ENCODE measurements at regions not wholly inside any gene's neighbourhood (a gene's known extent, or its start where the extent isn't known, plus 50 kb on each side); places are given as distances from the start of the nearest gene placed in this dataset.

- TF ChIP-seq, protein P1, sequence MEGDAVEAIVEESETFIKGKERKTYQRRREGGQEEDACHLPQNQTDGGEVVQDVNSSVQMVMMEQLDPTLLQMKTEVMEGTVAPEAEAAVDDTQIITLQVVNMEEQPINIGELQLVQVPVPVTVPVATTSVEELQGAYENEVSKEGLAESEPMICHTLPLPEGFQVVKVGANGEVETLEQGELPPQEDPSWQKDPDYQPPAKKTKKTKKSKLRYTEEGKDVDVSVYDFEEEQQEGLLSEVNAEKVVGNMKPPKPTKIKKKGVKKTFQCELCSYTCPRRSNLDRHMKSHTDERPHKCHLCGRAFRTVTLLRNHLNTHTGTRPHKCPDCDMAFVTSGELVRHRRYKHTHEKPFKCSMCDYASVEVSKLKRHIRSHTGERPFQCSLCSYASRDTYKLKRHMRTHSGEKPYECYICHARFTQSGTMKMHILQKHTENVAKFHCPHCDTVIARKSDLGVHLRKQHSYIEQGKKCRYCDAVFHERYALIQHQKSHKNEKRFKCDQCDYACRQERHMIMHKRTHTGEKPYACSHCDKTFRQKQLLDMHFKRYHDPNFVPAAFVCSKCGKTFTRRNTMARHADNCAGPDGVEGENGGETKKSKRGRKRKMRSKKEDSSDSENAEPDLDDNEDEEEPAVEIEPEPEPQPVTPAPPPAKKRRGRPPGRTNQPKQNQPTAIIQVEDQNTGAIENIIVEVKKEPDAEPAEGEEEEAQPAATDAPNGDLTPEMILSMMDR (IDR thresholded peaks at IDR 0.05; ENCODE audit: insufficient read depth, missing control alignments) = no peak
- no peak for FAIRE-seq
- no peak for DNase-seq (ENCODE audit: insufficient read length, low spot score)
Observed at GRCh38 chr5:73333944-73334703, 114.5 kb downstream of the FOXD1 start.

DNA sequence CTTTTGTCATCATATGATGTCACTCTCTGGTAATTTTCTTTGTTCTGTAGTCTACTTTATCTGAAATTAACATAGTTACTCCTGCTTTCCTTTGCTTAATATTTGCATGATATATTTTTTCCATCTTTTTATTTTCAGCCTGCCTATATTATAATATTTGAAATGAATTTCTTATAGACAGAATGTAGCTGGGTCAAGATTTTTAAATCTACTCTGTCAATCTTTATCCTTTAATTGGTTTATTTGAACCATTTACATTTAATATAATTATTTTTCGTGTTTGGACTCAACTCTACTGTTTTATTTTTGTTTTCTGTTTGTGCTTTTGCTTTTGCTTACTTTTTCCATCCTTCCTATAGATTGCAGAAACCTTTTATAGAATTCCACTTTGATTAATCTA is 118.0 kb downstream of the FOXD1 start:
- FAIRE-seq = no peak

GRCh38 chr5:73328640-73329039 is 119.9 kb downstream of the FOXD1 start:
- FAIRE-seq (no peak), DNase-seq (ENCODE audit: insufficient read length, low spot score) (no peak)
- TF ChIP-seq, protein P1 (IDR thresholded peaks at IDR 0.05; ENCODE audit: insufficient read depth, missing control alignments) = no peak

More for the DNA sequence above, 118.0 kb downstream of the FOXD1 start:
- DNase-seq (ENCODE audit: insufficient read length, low spot score) = no peak
- TF ChIP-seq, protein P1 (IDR thresholded peaks at IDR 0.05; ENCODE audit: insufficient read depth, missing control alignments) = no peak

GRCh38 chr5:73327908-73328455 is 120.6 kb downstream of the FOXD1 start:
- DNase-seq (ENCODE audit: insufficient read length, low spot score) (no peak), FAIRE-seq (no peak)
- TF ChIP-seq, protein P1 (IDR thresholded peaks at IDR 0.05; ENCODE audit: insufficient read depth, missing control alignments) = no peak

DNA sequence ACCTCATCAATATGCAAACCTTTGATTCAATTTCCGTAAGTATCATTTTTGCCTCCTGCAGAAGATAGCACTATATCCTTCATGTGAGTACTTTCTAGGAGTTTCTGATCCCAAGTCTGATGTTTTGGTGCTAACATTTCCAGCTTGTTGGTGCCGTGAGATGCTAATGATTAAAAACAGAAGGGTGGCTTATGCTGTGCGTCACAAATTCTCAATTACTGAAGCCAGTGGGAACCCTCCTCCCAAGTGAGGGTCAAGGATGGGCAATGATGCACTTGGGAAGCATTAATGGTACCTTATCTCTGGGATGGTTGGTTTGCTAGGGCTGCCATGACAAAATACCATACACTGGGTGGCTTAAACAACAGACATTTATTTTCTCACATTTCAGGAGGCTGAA is 123.0 kb downstream of the FOXD1 start:
- TF ChIP-seq, protein P1 (IDR thresholded peaks at IDR 0.05; ENCODE audit: insufficient read depth, missing control alignments) = no peak
- FAIRE-seq = no peak

GRCh38 chr5:73323466-73323865 is 125.1 kb downstream of the FOXD1 start:
- no peak for FAIRE-seq
- TF ChIP-seq, protein P1 (IDR thresholded peaks at IDR 0.05; ENCODE audit: insufficient read depth, missing control alignments) = no peak
- no peak for DNase-seq (ENCODE audit: insufficient read length, low spot score)

More for the DNA sequence above, 123.0 kb downstream of the FOXD1 start:
- no peak for DNase-seq (ENCODE audit: insufficient read length, low spot score)
